ENCODE measurements at regions not wholly inside any gene's neighbourhood (a gene's known extent, or its start where the extent isn't known, plus 50 kb on each side); places are given as distances from the start of the nearest gene placed in this dataset.

DNA sequence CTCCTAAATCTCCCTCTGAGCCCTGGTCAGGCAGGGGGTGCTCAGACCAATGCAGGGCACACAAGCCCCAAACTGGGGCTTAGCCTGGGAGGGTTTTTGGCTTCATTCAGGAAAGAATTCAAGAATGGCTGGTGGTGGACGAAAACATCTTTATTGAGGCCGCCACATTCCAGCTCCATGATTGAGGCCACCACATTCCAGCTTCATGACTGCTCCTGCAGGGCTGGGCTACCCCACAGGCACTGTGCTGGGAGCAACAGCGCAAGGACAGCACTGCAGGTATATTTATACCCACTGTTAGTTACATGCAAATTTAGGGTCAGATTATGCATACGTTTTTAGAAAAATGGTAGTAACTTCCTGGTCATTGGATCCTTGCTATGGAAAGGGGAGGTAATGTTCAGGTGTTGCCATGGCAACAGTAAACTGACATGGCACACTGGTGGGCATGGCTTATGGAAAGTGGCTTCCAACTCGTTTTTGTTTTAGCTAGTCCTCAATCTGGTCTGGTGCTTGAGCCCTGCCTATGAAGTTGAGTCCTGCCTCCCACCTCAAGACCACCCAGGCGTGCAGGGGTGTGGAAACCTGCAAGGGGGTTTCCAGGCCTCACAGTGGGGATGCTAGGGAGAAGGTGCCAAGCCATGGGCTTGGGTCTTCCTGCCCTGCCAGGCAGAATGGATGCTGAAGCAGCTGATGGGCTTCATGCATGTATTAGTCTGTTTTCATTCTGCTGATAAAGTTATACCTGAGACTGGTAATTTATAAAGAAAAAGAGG lies 348.7 kb upstream of the AJAP1 start:
- TF ChIP-seq, protein P1, sequence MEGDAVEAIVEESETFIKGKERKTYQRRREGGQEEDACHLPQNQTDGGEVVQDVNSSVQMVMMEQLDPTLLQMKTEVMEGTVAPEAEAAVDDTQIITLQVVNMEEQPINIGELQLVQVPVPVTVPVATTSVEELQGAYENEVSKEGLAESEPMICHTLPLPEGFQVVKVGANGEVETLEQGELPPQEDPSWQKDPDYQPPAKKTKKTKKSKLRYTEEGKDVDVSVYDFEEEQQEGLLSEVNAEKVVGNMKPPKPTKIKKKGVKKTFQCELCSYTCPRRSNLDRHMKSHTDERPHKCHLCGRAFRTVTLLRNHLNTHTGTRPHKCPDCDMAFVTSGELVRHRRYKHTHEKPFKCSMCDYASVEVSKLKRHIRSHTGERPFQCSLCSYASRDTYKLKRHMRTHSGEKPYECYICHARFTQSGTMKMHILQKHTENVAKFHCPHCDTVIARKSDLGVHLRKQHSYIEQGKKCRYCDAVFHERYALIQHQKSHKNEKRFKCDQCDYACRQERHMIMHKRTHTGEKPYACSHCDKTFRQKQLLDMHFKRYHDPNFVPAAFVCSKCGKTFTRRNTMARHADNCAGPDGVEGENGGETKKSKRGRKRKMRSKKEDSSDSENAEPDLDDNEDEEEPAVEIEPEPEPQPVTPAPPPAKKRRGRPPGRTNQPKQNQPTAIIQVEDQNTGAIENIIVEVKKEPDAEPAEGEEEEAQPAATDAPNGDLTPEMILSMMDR (conservative IDR thresholded peaks at IDR 0.05; ENCODE audit: low read depth, low read length) = no peak
- TF ChIP-seq MAFK (IDR thresholded peaks at IDR 0.05; ENCODE audit: low read depth, low read length) (no peak), RAD21 (IDR thresholded peaks at IDR 0.05; ENCODE audit: low read length) (no peak), POLR2A (IDR thresholded peaks at IDR 0.05; ENCODE audit: low read depth, low read length) (no peak), MXI1 (IDR thresholded peaks at IDR 0.05; ENCODE audit: borderline replicate concordance, low read depth, low read length) (no peak), BHLHE40 (IDR thresholded peaks at IDR 0.05; ENCODE audit: low read depth, low read length) (no peak), RFX5 (IDR thresholded peaks at IDR 0.05; ENCODE audit: low read depth, low read length) (no peak), SMC3 (IDR thresholded peaks at IDR 0.05; ENCODE audit: low read depth, low read length) (no peak), MAZ (IDR thresholded peaks at IDR 0.05; ENCODE audit: borderline replicate concordance, low read depth, low read length) (no peak), CEBPB (IDR thresholded peaks at IDR 0.05; ENCODE audit: low read depth, low read length) (no peak)
- TF ChIP-seq, protein P2, sequence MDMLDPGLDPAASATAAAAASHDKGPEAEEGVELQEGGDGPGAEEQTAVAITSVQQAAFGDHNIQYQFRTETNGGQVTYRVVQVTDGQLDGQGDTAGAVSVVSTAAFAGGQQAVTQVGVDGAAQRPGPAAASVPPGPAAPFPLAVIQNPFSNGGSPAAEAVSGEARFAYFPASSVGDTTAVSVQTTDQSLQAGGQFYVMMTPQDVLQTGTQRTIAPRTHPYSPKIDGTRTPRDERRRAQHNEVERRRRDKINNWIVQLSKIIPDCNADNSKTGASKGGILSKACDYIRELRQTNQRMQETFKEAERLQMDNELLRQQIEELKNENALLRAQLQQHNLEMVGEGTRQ (IDR thresholded peaks at IDR 0.05; ENCODE audit: low read depth, low read length) = no peak
- TF ChIP-seq, protein P3, sequence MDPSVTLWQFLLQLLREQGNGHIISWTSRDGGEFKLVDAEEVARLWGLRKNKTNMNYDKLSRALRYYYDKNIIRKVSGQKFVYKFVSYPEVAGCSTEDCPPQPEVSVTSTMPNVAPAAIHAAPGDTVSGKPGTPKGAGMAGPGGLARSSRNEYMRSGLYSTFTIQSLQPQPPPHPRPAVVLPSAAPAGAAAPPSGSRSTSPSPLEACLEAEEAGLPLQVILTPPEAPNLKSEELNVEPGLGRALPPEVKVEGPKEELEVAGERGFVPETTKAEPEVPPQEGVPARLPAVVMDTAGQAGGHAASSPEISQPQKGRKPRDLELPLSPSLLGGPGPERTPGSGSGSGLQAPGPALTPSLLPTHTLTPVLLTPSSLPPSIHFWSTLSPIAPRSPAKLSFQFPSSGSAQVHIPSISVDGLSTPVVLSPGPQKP (IDR thresholded peaks at IDR 0.05; ENCODE audit: borderline replicate concordance, low read depth, low read length) = no peak
